Cardiac muscle cell (in vitro differentiated cells and primary cell): ENCODE measurements at regions not wholly inside any gene's neighbourhood (a gene's known extent, or its start where the extent isn't known, plus 50 kb on each side); places are given as distances from the start of the nearest gene placed in this dataset.

Source experiments
- DNase-seq, 2 donors: peaks; one replicate each; pipeline versions ENCODE4 v3.0.0 to v3.0.0-alpha.2; 2010 to 2017; ENCODE audit warnings: low read depth in 1 of 2, low spot score in 1 of 2
- H3K27ac ChIP-seq: fragments of 200-600 bp; sonication (generic); 2 replicates; pipeline ENCODE4 v1.5.1; 2016
- H3K27me3 ChIP-seq: fragments of 200-600 bp; sonication (generic); 2 replicates; pipeline ENCODE4 v1.6.0; 2016; ENCODE audit warnings: control low read depth
- H3K36me3 ChIP-seq: fragments of 200-600 bp; sonication (generic); 2 replicates; pipeline ENCODE4 v1.5.1; 2016; ENCODE audit warnings: control low read depth
- H3K4me1 ChIP-seq: fragments of 200-600 bp; sonication (generic); 2 replicates; pipeline ENCODE4 v1.8.1; 2017; ENCODE audit warnings: low read depth, mild to moderate bottlenecking, mixed run types
- H3K4me3 ChIP-seq: fragments of 200-600 bp; sonication (generic); 2 replicates; pipeline ENCODE4 v1.5.1; 2016; ENCODE audit warnings: mild to moderate bottlenecking
- H3K9me3 ChIP-seq: fragments of 200-600 bp; sonication (generic); 2 replicates; pipeline ENCODE4 v1.5.1; 2017; ENCODE audit warnings: low read depth, mild to moderate bottlenecking, control low read depth
- CTCF ChIP-seq: IDR thresholded peaks from 2 replicates; pipeline ENCODE4 v1.5.1; 2012; ENCODE audit warnings: low read depth, mild to moderate bottlenecking, low read length

GRCh38 chr14:42532194-42532593, 925.5 kb downstream of the LRFN5 start:
- Histone ChIP-seq H3K27ac (no peak overlapping the region), H3K9me3 (no peaks in the 10 kb centered on the region), H3K4me1 (no peaks in the 10 kb centered on the region), H3K4me3 (no peak overlapping the region), H3K36me3 (no peaks in the 10 kb centered on the region), H3K27me3 (no peaks in the 10 kb centered on the region)
- TF ChIP-seq CTCF = no peak
- no peak for DNase-seq

DNA sequence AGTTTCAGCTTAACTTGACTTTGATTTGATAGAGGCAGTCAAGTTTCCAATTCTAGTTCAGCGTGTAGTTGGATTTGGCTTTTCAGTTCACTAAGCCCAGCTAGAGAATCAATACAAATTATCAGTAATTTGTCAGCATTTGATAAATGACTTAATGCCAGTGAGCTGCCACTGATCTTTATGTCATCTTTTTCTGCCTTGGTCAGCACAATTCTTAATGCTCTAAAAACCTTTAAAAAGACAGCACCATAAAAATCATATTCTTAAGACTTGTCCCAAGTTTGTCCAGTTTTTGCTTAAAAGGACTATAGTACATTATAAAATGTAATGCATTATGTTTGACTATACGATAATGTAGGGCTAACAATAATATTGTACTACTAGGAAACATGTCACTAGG, 920.5 kb downstream of the LRFN5 start:
- H3K36me3 ChIP-seq = no peaks in the 10 kb centered on the region
- no peak overlapping the region for H3K4me3 ChIP-seq
- H3K4me1 ChIP-seq = no peaks in the 10 kb centered on the region
- no peak overlapping the region for H3K27ac ChIP-seq
- H3K27me3 ChIP-seq = no peaks in the 10 kb centered on the region
- no peak for DNase-seq
- no peak for TF ChIP-seq CTCF
- no peaks in the 10 kb centered on the region for H3K9me3 ChIP-seq

DNA sequence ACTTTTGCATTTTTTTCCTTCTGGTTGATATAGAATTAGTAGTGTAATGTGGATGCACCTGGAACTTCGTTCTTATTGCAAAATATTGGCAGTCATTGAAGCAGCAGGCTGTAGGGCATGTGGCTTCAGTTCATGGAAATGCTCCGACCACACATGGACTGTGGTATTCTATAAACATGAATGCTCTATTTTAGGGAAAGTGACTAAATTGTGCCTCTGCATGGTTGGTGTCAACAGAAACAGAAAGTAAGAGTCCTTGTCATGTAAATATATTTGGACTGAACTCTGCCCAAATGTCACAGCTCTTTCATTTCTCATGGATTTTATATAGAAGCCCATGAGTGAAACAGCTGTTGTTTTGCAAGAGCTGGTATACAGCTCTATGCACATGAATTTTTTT, 917.0 kb downstream of the LRFN5 start:
- no peaks in the 10 kb centered on the region for H3K4me1 ChIP-seq
- no peaks in the 10 kb centered on the region for H3K9me3 ChIP-seq
- H3K27ac ChIP-seq = no peak overlapping the region
- no peak for TF ChIP-seq CTCF
- DNase-seq = no peak
- no peaks in the 10 kb centered on the region for H3K27me3 ChIP-seq
- H3K36me3 ChIP-seq = no peaks in the 10 kb centered on the region
- no peak overlapping the region for H3K4me3 ChIP-seq

GRCh38 chr14:42517806-42518500, 911.3 kb downstream of the LRFN5 start:
- DNase-seq = no peak
- Histone ChIP-seq H3K4me3 (no peak overlapping the region), H3K4me1 (no peaks in the 10 kb centered on the region), H3K27ac (no peak overlapping the region), H3K36me3 (no peaks in the 10 kb centered on the region), H3K9me3 (no peaks in the 10 kb centered on the region), H3K27me3 (no peaks in the 10 kb centered on the region)
- TF ChIP-seq CTCF = no peak

GRCh38 chr14:42513837-42514236, 907.2 kb downstream of the LRFN5 start:
- H3K9me3 ChIP-seq = no peaks in the 10 kb centered on the region
- no peak for DNase-seq
- TF ChIP-seq CTCF = no peak
- H3K4me1 ChIP-seq = no peaks in the 10 kb centered on the region
- no peaks in the 10 kb centered on the region for H3K27me3 ChIP-seq
- H3K27ac ChIP-seq = no peak overlapping the region
- H3K4me3 ChIP-seq = no peak overlapping the region
- no peaks in the 10 kb centered on the region for H3K36me3 ChIP-seq
